ENCODE measurements at regions not wholly inside any gene's neighbourhood (a gene's known extent, or its start where the extent isn't known, plus 50 kb on each side); places are given as distances from the start of the nearest gene placed in this dataset.
"Not testable (repeated sequence)": the region's sequence is repeated elsewhere in the genome, so short reads cannot be mapped to it uniquely, and the experiment has no call there.

- Histone ChIP-seq H3K9me3 (no peaks in the 10 kb centered on the region), H3K27ac (no peak overlapping the region), H3K36me3 (no peaks in the 10 kb centered on the region), H3K27me3 (no peaks in the 10 kb centered on the region), H3K4me3 (no peak overlapping the region), H3K4me1 (peaks cover 0 to 4% (median 0%) of the 10 kb centered on the region in 12 donors)
- TF ChIP-seq POLR2A (IDR thresholded peaks at IDR 0.05) (no peak), CTCF (IDR thresholded peaks at IDR 0.05) (no peak)
- intact Hi-C loops (cut with DNase I): loop anchor here in 2 of 10 donors (10.0 kb wide), 2 partner anchors 149 to 239 kb away; no protein-coding TSS in a partner anchor
- no peak for DNase-seq
- 51 to 69% (median 66%) methylated on average over 16 of the region's 16 CpGs for WGBS, 4 donors
- ATAC-seq: no peak
Measured at GRCh38 chr15:70575231-70576226, 187.8 kb downstream of the UACA start.

- WGBS, 4 donors: 81 to 90% (median 85%) methylated on average over 3 of the region's 3 CpGs
- not testable (repeated sequence) for DNase-seq, H3K27me3 ChIP-seq, H3K4me3 ChIP-seq, H3K36me3 ChIP-seq, H3K9me3 ChIP-seq, H3K27ac ChIP-seq, ATAC-seq
- H3K4me1 ChIP-seq: peaks cover 0 to 10% (median 2%) of the 10 kb centered on the region in 12 donors
- intact Hi-C loops (cut with DNase I): loop anchor here in 3 of 10 donors (5.0 to 10.0 kb wide), 3 partner anchors 58 to 240 kb away; no protein-coding TSS in a partner anchor
Measured at GRCh38 chr15:70574325-70574724, 189.0 kb downstream of the UACA start.

- no peaks in the 10 kb centered on the region for H3K27me3 ChIP-seq
- DNase-seq (no peak), ATAC-seq (no peak)
- no peak overlapping the region for H3K27ac ChIP-seq
- intact Hi-C loops (cut with DNase I): loop anchor here in 3 of 10 donors (5.0 to 10.0 kb wide), 3 partner anchors 59 to 242 kb away; no protein-coding TSS in a partner anchor
- TF ChIP-seq POLR2A (IDR thresholded peaks at IDR 0.05): no peak
- no peak for TF ChIP-seq CTCF (IDR thresholded peaks at IDR 0.05)
- WGBS, 4 donors: 91 to 95% (median 94%) methylated on average over 12 of the region's 12 CpGs
- no peaks in the 10 kb centered on the region for H3K36me3 ChIP-seq
- peaks cover 0 to 15% (median 3%) of the 10 kb centered on the region in 12 donors for H3K4me1 ChIP-seq
- no peak overlapping the region for H3K4me3 ChIP-seq
- no peaks in the 10 kb centered on the region for H3K9me3 ChIP-seq
Measured at GRCh38 chr15:70573121-70573850, 190.1 kb downstream of the UACA start.

GRCh38 chr15:70569714-70570231 lies 193.6 kb downstream of the UACA start:
- no peak for TF ChIP-seq POLR2A (IDR thresholded peaks at IDR 0.05)
- TF ChIP-seq CTCF (IDR thresholded peaks at IDR 0.05): no peak
- 41 to 53% (median 48%) methylated on average over 6 of the region's 6 CpGs for WGBS, 4 donors
- Histone ChIP-seq H3K27ac (no peak overlapping the region), H3K27me3 (no peaks in the 10 kb centered on the region), H3K4me1 (peaks cover 0 to 16% (median 3%) of the 10 kb centered on the region in 12 donors), H3K4me3 (no peak overlapping the region), H3K36me3 (no peaks in the 10 kb centered on the region), H3K9me3 (no peaks in the 10 kb centered on the region)
- peak; percentile 29 to 82 (median 68) for ATAC-seq
- intact Hi-C loops (cut with DNase I): loop anchor here in 8 of 10 donors (5.0 to 10.0 kb wide), 7 partner anchors 63 to 245 kb away; no protein-coding TSS in a partner anchor
- no peak for DNase-seq

All from heart left ventricle (tissue), 16 donors.